Neural crest cell (in vitro differentiated cells): ENCODE measurements at regions not wholly inside any gene's neighbourhood (a gene's known extent, or its start where the extent isn't known, plus 50 kb on each side); places are given as distances from the start of the nearest gene placed in this dataset.
"Not testable (repeated sequence)": the region's sequence is repeated elsewhere in the genome, so short reads cannot be mapped to it uniquely, and the experiment has no call there.

Experiments
- DNase-seq: peaks from one replicate; pipeline ENCODE4 v3.0.0; 2021; ENCODE audit warnings: low read depth, mixed read lengths, low spot score
- H3K27ac Mint-ChIP-seq: one replicate; pipeline ENCODE4 v1.8.0; 2021; ENCODE audit warnings: mild to moderate bottlenecking, mixed read lengths; ENCODE audit not compliant: unreplicated experiment
- H3K27me3 Mint-ChIP-seq: 2 replicates; pipeline ENCODE4 v1.8.0; 2021; ENCODE audit warnings: low read depth, mild to moderate bottlenecking, mixed read lengths
- H3K36me3 Mint-ChIP-seq: 2 replicates; pipeline ENCODE4 v1.8.0; 2021; ENCODE audit warnings: low read depth, mild to moderate bottlenecking, mixed read lengths
- H3K4me1 Mint-ChIP-seq: 2 replicates; pipeline ENCODE4 v1.8.0; 2021; ENCODE audit warnings: mixed read lengths
- H3K4me3 Mint-ChIP-seq: one replicate; pipeline ENCODE4 v1.8.0; 2021; ENCODE audit warnings: mild to moderate bottlenecking, mixed read lengths
- H3K9me3 Mint-ChIP-seq: 2 replicates; pipeline ENCODE4 v1.8.0; 2021; ENCODE audit warnings: mixed read lengths
- CTCF ChIP-seq: fragments of 200-600 bp; sonication (generic); conservative IDR thresholded peaks from 2 replicates; pipeline ENCODE4 v1.5.0; 2021; ENCODE audit warnings: antibody characterized with exemption, mild to moderate bottlenecking

- no peak for TF ChIP-seq CTCF
- Mint-ChIP-seq H3K27ac (no peak overlapping the region), H3K27me3 (peaks cover 6% of the 10 kb centered on the region), H3K9me3 (no peaks in the 10 kb centered on the region), H3K36me3 (no peaks in the 10 kb centered on the region), H3K4me3 (no peak overlapping the region), H3K4me1 (peaks cover 5% of the 10 kb centered on the region)
- DNase-seq: no peak
These were observed 105.8 kb upstream of the CTAGE1 start for GRCh38 chr18:22523481-22523880.

GRCh38 chr18:22524783-22525182 is 107.1 kb upstream of the CTAGE1 start:
- TF ChIP-seq CTCF: no peak
- no peak overlapping the region for H3K27ac Mint-ChIP-seq
- H3K27me3 Mint-ChIP-seq: peaks cover 6% of the 10 kb centered on the region
- H3K4me3 Mint-ChIP-seq: no peak overlapping the region
- DNase-seq: no peak
- peaks cover 5% of the 10 kb centered on the region for H3K4me1 Mint-ChIP-seq
- H3K9me3 Mint-ChIP-seq: no peaks in the 10 kb centered on the region
- no peaks in the 10 kb centered on the region for H3K36me3 Mint-ChIP-seq

- H3K4me3 Mint-ChIP-seq: no peak overlapping the region
- no peak for TF ChIP-seq CTCF
- H3K27me3 Mint-ChIP-seq: peaks cover 6% of the 10 kb centered on the region
- H3K9me3 Mint-ChIP-seq: no peaks in the 10 kb centered on the region
- H3K36me3 Mint-ChIP-seq: no peaks in the 10 kb centered on the region
- H3K27ac Mint-ChIP-seq: no peak overlapping the region
- peaks cover 5% of the 10 kb centered on the region for H3K4me1 Mint-ChIP-seq
- DNase-seq: no peak
These were observed 107.6 kb upstream of the CTAGE1 start for GRCh38 chr18:22525313-22525712.

GRCh38 chr18:22525883-22526282 is 108.2 kb upstream of the CTAGE1 start:
- no peak for DNase-seq
- H3K4me3 Mint-ChIP-seq: no peak overlapping the region
- no peaks in the 10 kb centered on the region for H3K9me3 Mint-ChIP-seq
- H3K27me3 Mint-ChIP-seq: peaks cover 6% of the 10 kb centered on the region
- H3K36me3 Mint-ChIP-seq: no peaks in the 10 kb centered on the region
- TF ChIP-seq CTCF: no peak
- H3K27ac Mint-ChIP-seq: no peak overlapping the region
- H3K4me1 Mint-ChIP-seq: peaks cover 5% of the 10 kb centered on the region

- Mint-ChIP-seq H3K36me3 (no peaks in the 10 kb centered on the region), H3K4me1 (peaks cover 5% of the 10 kb centered on the region), H3K4me3 (no peak overlapping the region), H3K9me3 (no peaks in the 10 kb centered on the region), H3K27me3 (peaks cover 6% of the 10 kb centered on the region), H3K27ac (no peak overlapping the region)
- no peak for TF ChIP-seq CTCF
- DNase-seq: no peak
These were observed 110.6 kb upstream of the CTAGE1 start for GRCh38 chr18:22528291-22528690.

GRCh38 chr18:22534706-22535105 is 117.0 kb upstream of the CTAGE1 start:
- not testable (repeated sequence) for H3K27ac Mint-ChIP-seq, H3K36me3 Mint-ChIP-seq, H3K9me3 Mint-ChIP-seq, H3K4me1 Mint-ChIP-seq, DNase-seq, H3K27me3 Mint-ChIP-seq, H3K4me3 Mint-ChIP-seq
